GM12878 (cell line): ENCODE measurements at regions not wholly inside any gene's neighbourhood (a gene's known extent, or its start where the extent isn't known, plus 50 kb on each side); places are given as distances from the start of the nearest gene placed in this dataset.

Experiments used
- ATAC-seq: fragments of 200-7000 bp; cut with Tn5 transposase; 3 replicates; pipeline ENCODE4 v1.9.1; 2020; ENCODE audit warnings: mild to moderate bottlenecking, moderate library complexity
- BruUV-seq: library from RNA; stranded (reverse); fragments of 400-500 nt; replicated peaks from 2 replicates; lab custom pipeline; 2021; lab: Mats Ljungman, UMichigan
- CTCF ChIA-PET: fragments of 300-600 bp; sonication (Branson Sonifier 250); formaldehyde crosslinking; extraction: SDS; loops from one replicate; lab custom pipeline; 2021; ENCODE audit warnings: inconsistent platforms; lab: Yijun Ruan, JAX
- POLR2A ChIA-PET: fragments of 350-600 bp; formaldehyde crosslinking; extraction: SDS; loops from one replicate; lab custom pipeline; 2021; ENCODE audit warnings: inconsistent platforms; lab: Charles Lee
- RAD21 ChIA-PET: fragments of 300-600 bp; sonication (Branson Sonifier 250); formaldehyde crosslinking; loops from one replicate; lab custom pipeline; 2023; ENCODE audit warnings: antibody characterized with exemption; ENCODE audit not compliant: unreplicated experiment; lab: Charles Lee
- SMC1A ChIA-PET: fragments of 300-600 bp; sonication (Branson Sonifier 250); formaldehyde crosslinking; loops from one replicate; lab custom pipeline; 2023; ENCODE audit not compliant: unreplicated experiment, uncharacterized antibody; lab: Charles Lee
- DNase-seq: peaks from one replicate; pipeline ENCODE4 v3.0.0-alpha.2; 2011; ENCODE audit warnings: low read depth, low spot score
- FAIRE-seq: peaks from 3 replicates; lab custom pipeline; 2011; peaks lifted over from hg19 to GRCh38; lab: Jason Lieb, UNC
- H2AFZ ChIP-seq: 2 replicates; pipeline ENCODE4 v1.6.0; 2011; ENCODE audit warnings: low read depth, low read length, control low read depth; ENCODE audit not compliant: control insufficient read depth
- H3K27ac ChIP-seq: 2 replicates; pipeline ENCODE4 v1.5.1; 2011; ENCODE audit warnings: control low read depth; ENCODE audit not compliant: control insufficient read depth, insufficient read depth
- H3K27me3 ChIP-seq, 2 experiments: replicated peaks in 1 of 2; 2 replicates each; pipeline versions ENCODE4 v1.6.0 to v1.6.1; 2011; ENCODE audit warnings: low read length in 1 of 2; ENCODE audit not compliant: control insufficient read depth in 2 of 2, insufficient read depth in 2 of 2
- H3K36me3 ChIP-seq, 2 experiments: 2 replicates each; pipeline ENCODE4 v1.5.1; 2011; ENCODE audit warnings: low read length in 1 of 2; ENCODE audit not compliant: control insufficient read depth in 2 of 2, insufficient read depth in 2 of 2
- H3K4me1 ChIP-seq: 2 replicates; pipeline ENCODE4 v1.6.1; 2011; ENCODE audit warnings: mild to moderate bottlenecking, low read length, moderate library complexity, mixed read lengths; ENCODE audit not compliant: control insufficient read depth, insufficient read depth
- H3K4me2 ChIP-seq: 2 replicates; pipeline ENCODE4 v1.6.0; 2011; ENCODE audit warnings: control low read depth; ENCODE audit not compliant: control insufficient read depth, insufficient read depth
- H3K4me3 ChIP-seq: fragments of 200-600 bp; sonication (generic); 2 replicates; pipeline ENCODE4 v1.5.1; 2016
- H3K79me2 ChIP-seq: 2 replicates; pipeline ENCODE4 v1.6.0; 2011; ENCODE audit warnings: low read length; ENCODE audit not compliant: control insufficient read depth, insufficient read depth
- H3K9ac ChIP-seq: 2 replicates; pipeline ENCODE4 v1.8.0; 2011; ENCODE audit warnings: low read length, control low read depth, mixed read lengths; ENCODE audit not compliant: control insufficient read depth, insufficient read depth
- H3K9me3 ChIP-seq: replicated peaks from 3 replicates; pipeline ENCODE4 v1.5.1; 2011; ENCODE audit warnings: mild to moderate bottlenecking, low read length; ENCODE audit not compliant: control insufficient read depth, insufficient read depth
- H4K20me1 ChIP-seq: 2 replicates; pipeline ENCODE4 v1.6.0; 2011; ENCODE audit not compliant: control insufficient read depth, insufficient read depth
- HDAC2 ChIP-seq: fragments of 200-600 bp; sonication (generic); IDR thresholded peaks from 2 replicates; pipeline ENCODE4 v1.6.1; 2017
- MXI1 ChIP-seq: fragments of 150-350 bp; IDR thresholded peaks from 2 replicates; pipeline ENCODE4 v1.6.1; 2011; ENCODE audit warnings: low read depth, mild to moderate bottlenecking, inconsistent platforms, low read length, improper control_type of control experiment
- NFYB ChIP-seq: IDR thresholded peaks from 2 replicates; pipeline ENCODE4 v1.6.1; 2011; ENCODE audit warnings: low read depth, mild to moderate bottlenecking, low read length, improper control_type of control experiment, moderate library complexity; ENCODE audit not compliant: insufficient read depth
- NR2C2 ChIP-seq: IDR thresholded peaks from 2 replicates; pipeline ENCODE4 v1.6.1; 2011; ENCODE audit warnings: borderline replicate concordance, low read depth; ENCODE audit not compliant: control insufficient read depth, insufficient read length
- TCF7 ChIP-seq: IDR thresholded peaks from 2 replicates; pipeline ENCODE4 v1.6.1; 2014; ENCODE audit warnings: antibody characterized with exemption, borderline replicate concordance
- ZBTB40 ChIP-seq: fragments of 450-650 bp; IDR thresholded peaks from 2 replicates; pipeline ENCODE4 v1.6.1; 2016; ENCODE audit warnings: mild to moderate bottlenecking, moderate library complexity, borderline replicate concordance
- WGBS: methylation state at CpG from one replicate; pipeline ENCODE4 v1.1.6; 2016; ENCODE audit warnings: low lambda C conversion rate; ENCODE audit not compliant: insufficient replicate concordance, insufficient coverage; ENCODE audit errors: missing lambda C conversion rate; 5-methylcytosine and 5-hydroxymethylcytosine counted together
- in situ Hi-C: fragments of 300-500 bp; cut with MboI; formaldehyde crosslinking; loops from 9 replicates; pipeline ENCODE4 v1.14.3; 2018; ENCODE audit warnings: mixed read lengths
- intact Hi-C: fragments of 100-400 bp; cut with micrococcal nuclease; formaldehyde crosslinking; loops from one replicate; pipeline ENCODE4 v1.14.2; 2022; ENCODE audit not compliant: unreplicated experiment
- TF ChIP-seq, protein P1 (sequence below): fragments of 150-350 bp; IDR thresholded peaks from 2 replicates; pipeline ENCODE4 v1.6.1; 2016; ENCODE audit warnings: low read depth, low read length

DNA sequence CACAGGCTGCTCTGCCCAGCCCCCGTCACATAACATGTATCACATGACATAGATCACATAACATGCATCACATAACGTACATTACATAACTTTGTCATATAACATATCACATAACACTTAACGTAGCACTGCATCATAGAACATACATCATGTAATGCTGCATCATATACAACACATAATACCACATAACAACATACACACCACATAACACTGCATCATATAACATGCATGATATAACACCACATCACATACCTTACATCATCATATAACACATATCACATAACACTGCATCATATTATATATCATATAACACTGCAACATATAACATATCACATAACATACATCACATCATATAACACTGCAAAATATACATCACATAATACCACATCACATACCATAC, 83.8 kb downstream of the AXIN2 start (continued):
- TF ChIP-seq ZBTB40 (no peak), NR2C2 (no peak), TCF7 (no peak), HDAC2 (no peak)
- TF ChIP-seq, protein P1, sequence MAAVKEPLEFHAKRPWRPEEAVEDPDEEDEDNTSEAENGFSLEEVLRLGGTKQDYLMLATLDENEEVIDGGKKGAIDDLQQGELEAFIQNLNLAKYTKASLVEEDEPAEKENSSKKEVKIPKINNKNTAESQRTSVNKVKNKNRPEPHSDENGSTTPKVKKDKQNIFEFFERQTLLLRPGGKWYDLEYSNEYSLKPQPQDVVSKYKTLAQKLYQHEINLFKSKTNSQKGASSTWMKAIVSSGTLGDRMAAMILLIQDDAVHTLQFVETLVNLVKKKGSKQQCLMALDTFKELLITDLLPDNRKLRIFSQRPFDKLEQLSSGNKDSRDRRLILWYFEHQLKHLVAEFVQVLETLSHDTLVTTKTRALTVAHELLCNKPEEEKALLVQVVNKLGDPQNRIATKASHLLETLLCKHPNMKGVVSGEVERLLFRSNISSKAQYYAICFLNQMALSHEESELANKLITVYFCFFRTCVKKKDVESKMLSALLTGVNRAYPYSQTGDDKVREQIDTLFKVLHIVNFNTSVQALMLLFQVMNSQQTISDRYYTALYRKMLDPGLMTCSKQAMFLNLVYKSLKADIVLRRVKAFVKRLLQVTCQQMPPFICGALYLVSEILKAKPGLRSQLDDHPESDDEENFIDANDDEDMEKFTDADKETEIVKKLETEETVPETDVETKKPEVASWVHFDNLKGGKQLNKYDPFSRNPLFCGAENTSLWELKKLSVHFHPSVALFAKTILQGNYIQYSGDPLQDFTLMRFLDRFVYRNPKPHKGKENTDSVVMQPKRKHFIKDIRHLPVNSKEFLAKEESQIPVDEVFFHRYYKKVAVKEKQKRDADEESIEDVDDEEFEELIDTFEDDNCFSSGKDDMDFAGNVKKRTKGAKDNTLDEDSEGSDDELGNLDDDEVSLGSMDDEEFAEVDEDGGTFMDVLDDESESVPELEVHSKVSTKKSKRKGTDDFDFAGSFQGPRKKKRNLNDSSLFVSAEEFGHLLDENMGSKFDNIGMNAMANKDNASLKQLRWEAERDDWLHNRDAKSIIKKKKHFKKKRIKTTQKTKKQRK = no peak

DNA sequence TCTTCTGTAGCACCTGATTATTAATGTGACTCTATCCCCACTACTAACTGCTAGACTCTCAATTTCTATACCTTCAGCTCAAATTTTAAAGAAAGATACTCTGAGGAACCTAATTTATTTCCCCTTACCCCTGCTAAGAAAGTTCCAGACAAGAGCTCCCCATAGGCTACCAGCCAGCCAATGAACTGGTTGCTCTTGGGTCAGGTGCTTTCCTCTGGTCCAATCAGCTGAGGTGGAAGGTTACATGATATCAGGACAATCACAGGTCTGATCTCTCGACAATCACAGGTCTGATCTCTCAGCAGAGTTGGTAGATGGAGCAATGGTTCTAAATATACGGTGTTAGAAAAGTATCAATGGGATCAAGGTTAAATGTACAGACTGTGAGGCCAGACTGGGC, 86.8 kb downstream of the AXIN2 start:
- intact Hi-C loops (no loop called here), in situ Hi-C loops (no loop called here)
- H3K79me2 ChIP-seq = no peaks in the 10 kb centered on the region
- H3K27me3 ChIP-seq = no peaks in the 10 kb centered on the region; a peak in 1 of 4 replicates
- ChIA-PET SMC1A (no interaction called here), CTCF (no interaction called here), RAD21 (no interaction called here), POLR2A (no interaction called here)
- no peak overlapping the region for H2AFZ ChIP-seq
- H4K20me1 ChIP-seq = no peaks in the 10 kb centered on the region
- H3K36me3 ChIP-seq = no peaks in the 10 kb centered on the region
- no peaks in the 10 kb centered on the region; the same call in 2 of the 3 replicates for H3K9me3 ChIP-seq
- H3K4me1 ChIP-seq = no peaks in the 10 kb centered on the region
- TF ChIP-seq NFYB (peak; percentile 65; the same call in 1 of the 2 replicates), MXI1 (no peak)
- H3K4me2 ChIP-seq = no peak overlapping the region
- no peak for FAIRE-seq
- no peak overlapping the region for H3K27ac ChIP-seq
- H3K9ac ChIP-seq = no peak overlapping the region
- no peak overlapping the region for H3K4me3 ChIP-seq
- no peak for ATAC-seq
- WGBS = 0% methylated on average over 2 of the region's 2 CpGs
- no peak for DNase-seq
- BruUV-seq = no TSS peak
